ENCODE measurements at regions not wholly inside any gene's neighbourhood (a gene's known extent, or its start where the extent isn't known, plus 50 kb on each side); places are given as distances from the start of the nearest gene placed in this dataset.

- Histone ChIP-seq H3K9me2 (ENCODE audit: insufficient read depth) (no peaks in the 10 kb centered on the region), H3K4me1 (ENCODE audit: insufficient read depth) (no peaks in the 10 kb centered on the region), H3K36me3 (ENCODE audit: low read depth) (no peaks in the 10 kb centered on the region), H3F3A (ENCODE audit: insufficient read depth) (no peaks in the 10 kb centered on the region), H3K9me3 (ENCODE audit: low read depth) (no peaks in the 10 kb centered on the region), H3K9ac (no peak overlapping the region), H3K79me2 (ENCODE audit: insufficient read depth) (no peaks in the 10 kb centered on the region), H4K20me1 (ENCODE audit: insufficient read depth) (no peaks in the 10 kb centered on the region), H3K27ac (no peak overlapping the region), H3K27me3 (replicated peaks; ENCODE audit: insufficient read depth) (no peaks in the 10 kb centered on the region), H3K4me2 (ENCODE audit: unreplicated experiment) (no peak overlapping the region), H3K4me3 (no peak overlapping the region), H2AFZ (no peak overlapping the region)
- in situ Hi-C loops (cut with MboI): no loop called here
- TF ChIP-seq EZH2 (IDR thresholded peaks at IDR 0.05; ENCODE audit: insufficient read depth, poor library complexity, severe bottlenecking) (no peak), EZH2phosphoT487 (IDR thresholded peaks at IDR 0.05; ENCODE audit: insufficient read depth, low read depth) (no peak)
- no peak for DNase-seq
- WGBS, 2 experiments (ENCODE audit: low coverage in 1 of 2, low lambda C conversion rate in 2 of 2, missing lambda C conversion rate in 2 of 2): 46 to 56% methylated on average over 5 of the region's 5 CpGs
Measured at GRCh38 chr7:13532028-13532753, 457.3 kb downstream of the ETV1 start.

- Histone ChIP-seq H3F3A (ENCODE audit: insufficient read depth) (peaks cover 5% of the 10 kb centered on the region; the same call in 1 of the 2 replicates), H2AFZ (no peak overlapping the region), H3K4me3 (no peak overlapping the region), H3K9me2 (ENCODE audit: insufficient read depth) (no peaks in the 10 kb centered on the region), H3K27me3 (replicated peaks; ENCODE audit: insufficient read depth) (no peaks in the 10 kb centered on the region), H3K9ac (no peak overlapping the region), H3K79me2 (ENCODE audit: insufficient read depth) (no peaks in the 10 kb centered on the region), H3K36me3 (ENCODE audit: low read depth) (no peaks in the 10 kb centered on the region), H3K9me3 (ENCODE audit: low read depth) (no peaks in the 10 kb centered on the region), H3K4me1 (ENCODE audit: insufficient read depth) (no peaks in the 10 kb centered on the region), H3K4me2 (ENCODE audit: unreplicated experiment) (no peak overlapping the region), H4K20me1 (ENCODE audit: insufficient read depth) (no peaks in the 10 kb centered on the region), H3K27ac (no peak overlapping the region)
- in situ Hi-C loops (cut with MboI): no loop called here
- 46 to 54% methylated on average over 6 of the region's 6 CpGs for WGBS, 2 experiments (ENCODE audit: low coverage in 1 of 2, low lambda C conversion rate in 2 of 2, missing lambda C conversion rate in 2 of 2)
- peak; percentile 71 for DNase-seq
- no peak for TF ChIP-seq EZH2phosphoT487 (IDR thresholded peaks at IDR 0.05; ENCODE audit: insufficient read depth, low read depth)
- TF ChIP-seq EZH2 (IDR thresholded peaks at IDR 0.05; ENCODE audit: insufficient read depth, poor library complexity, severe bottlenecking): no peak
Measured at GRCh38 chr7:13538669-13539068, 450.8 kb downstream of the ETV1 start.

- H3K9ac ChIP-seq: no peak overlapping the region
- H3K9me2 ChIP-seq (ENCODE audit: insufficient read depth): no peaks in the 10 kb centered on the region
- peak overlapping the region; percentile 10 for H3K4me2 ChIP-seq (ENCODE audit: unreplicated experiment)
- in situ Hi-C loops (cut with MboI): no loop called here
- no peaks in the 10 kb centered on the region for H4K20me1 ChIP-seq (ENCODE audit: insufficient read depth)
- no peak overlapping the region for H3K27ac ChIP-seq
- H3K9me3 ChIP-seq (ENCODE audit: low read depth): no peaks in the 10 kb centered on the region
- H3K27me3 ChIP-seq (replicated peaks; ENCODE audit: insufficient read depth): no peaks in the 10 kb centered on the region
- H2AFZ ChIP-seq: no peak overlapping the region; the same call in 1 of the 2 replicates
- H3F3A ChIP-seq (ENCODE audit: insufficient read depth): peaks cover 5% of the 10 kb centered on the region; the same call in 1 of the 2 replicates
- no peaks in the 10 kb centered on the region for H3K36me3 ChIP-seq (ENCODE audit: low read depth)
- DNase-seq: peak; percentile 43
- H3K4me3 ChIP-seq: no peak overlapping the region
- no peaks in the 10 kb centered on the region for H3K79me2 ChIP-seq (ENCODE audit: insufficient read depth)
- TF ChIP-seq EZH2phosphoT487 (IDR thresholded peaks at IDR 0.05; ENCODE audit: insufficient read depth, low read depth) (no peak), EZH2 (IDR thresholded peaks at IDR 0.05; ENCODE audit: insufficient read depth, poor library complexity, severe bottlenecking) (no peak)
- no peaks in the 10 kb centered on the region for H3K4me1 ChIP-seq (ENCODE audit: insufficient read depth)
- 82 to 84% methylated on average over 1 of the region's 1 CpG for WGBS, 2 experiments (ENCODE audit: low coverage in 1 of 2, low lambda C conversion rate in 2 of 2, missing lambda C conversion rate in 2 of 2)
Measured at GRCh38 chr7:13540429-13540828, 449.0 kb downstream of the ETV1 start.

DNA sequence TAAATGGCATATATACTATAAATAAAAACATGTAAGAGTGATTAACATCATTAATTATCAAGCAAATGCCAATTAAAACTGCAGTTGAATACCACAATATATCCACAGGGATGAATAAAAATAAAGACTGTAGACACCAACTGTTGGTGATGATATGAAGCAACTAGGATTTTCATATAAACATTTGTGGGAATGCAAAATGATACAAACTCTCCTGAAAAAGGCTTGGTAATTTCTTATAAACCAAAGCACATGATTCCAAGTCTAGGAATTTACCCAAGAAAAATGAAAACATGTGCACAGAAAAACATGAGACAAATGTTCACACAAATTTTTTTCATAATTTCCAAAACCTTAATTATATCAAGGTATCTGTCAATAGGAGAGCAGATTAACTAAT, 448.1 kb downstream of the ETV1 start:
- TF ChIP-seq EZH2 (IDR thresholded peaks at IDR 0.05; ENCODE audit: insufficient read depth, poor library complexity, severe bottlenecking) (no peak), EZH2phosphoT487 (IDR thresholded peaks at IDR 0.05; ENCODE audit: insufficient read depth, low read depth) (no peak)
- Histone ChIP-seq H3K79me2 (ENCODE audit: insufficient read depth) (no peaks in the 10 kb centered on the region), H3K4me3 (no peak overlapping the region), H3K4me2 (ENCODE audit: unreplicated experiment) (no peak overlapping the region), H3K9me3 (ENCODE audit: low read depth) (no peaks in the 10 kb centered on the region), H3K27me3 (replicated peaks; ENCODE audit: insufficient read depth) (no peaks in the 10 kb centered on the region), H3K36me3 (ENCODE audit: low read depth) (no peaks in the 10 kb centered on the region), H2AFZ (no peak overlapping the region), H3K4me1 (ENCODE audit: insufficient read depth) (no peaks in the 10 kb centered on the region), H3F3A (ENCODE audit: insufficient read depth) (peaks cover 5% of the 10 kb centered on the region; the same call in 1 of the 2 replicates), H3K9ac (no peak overlapping the region), H4K20me1 (ENCODE audit: insufficient read depth) (no peaks in the 10 kb centered on the region), H3K9me2 (ENCODE audit: insufficient read depth) (no peaks in the 10 kb centered on the region), H3K27ac (no peak overlapping the region)
- DNase-seq: no peak
- in situ Hi-C loops (cut with MboI): no loop called here

All from GM23248 (cell line).